Activated CD8-positive, alpha-beta T cell treated with anti-CD3 and anti-CD28 coated beads, Interleukin-2, amount 10 ng/mL, durations not matched to agents 7 days and 5 days (primary cell): ENCODE measurements at regions not wholly inside any gene's neighbourhood (a gene's known extent, or its start where the extent isn't known, plus 50 kb on each side); places are given as distances from the start of the nearest gene placed in this dataset.
"Not testable (repeated sequence)": the region's sequence is repeated elsewhere in the genome, so short reads cannot be mapped to it uniquely, and the experiment has no call there.

Experiments
- ATAC-seq: fragments of 150-1000 bp; cut with Tn5 transposase; one replicate; pipeline ENCODE4 v1.10.0; 2021; ENCODE audit warnings: moderate library complexity
- CTCF ChIA-PET: fragments of 350-600 bp; sonication (Branson Sonifier 250); formaldehyde crosslinking; loops from one replicate; lab custom pipeline; 2021; ENCODE audit warnings: antibody characterized with exemption; lab: Charles Lee
- POLR2A ChIA-PET: fragments of 350-600 bp; sonication (Branson Sonifier 250); formaldehyde crosslinking; loops from one replicate; lab custom pipeline; 2021; ENCODE audit warnings: antibody characterized with exemption; lab: Charles Lee
- DNase-seq: peaks from one replicate; pipeline ENCODE4 v3.0.0-alpha.2; 2020
- H3K27ac Mint-ChIP-seq: one replicate; pipeline ENCODE4 v1.8.0; 2021; ENCODE audit warnings: mild to moderate bottlenecking, mixed read lengths
- H3K27me3 Mint-ChIP-seq: one replicate; pipeline ENCODE4 v1.8.0; 2021; ENCODE audit warnings: low read depth, mixed read lengths
- H3K36me3 Mint-ChIP-seq: one replicate; pipeline ENCODE4 v1.8.0; 2021; ENCODE audit warnings: low read depth, mixed read lengths
- H3K4me1 Mint-ChIP-seq: one replicate; pipeline ENCODE4 v1.8.0; 2021; ENCODE audit warnings: low read depth, mixed read lengths
- H3K4me3 Mint-ChIP-seq: one replicate; pipeline ENCODE4 v1.8.0; 2021; ENCODE audit warnings: mild to moderate bottlenecking, mixed read lengths
- H3K9me3 Mint-ChIP-seq: one replicate; pipeline ENCODE4 v1.8.0; 2022; ENCODE audit warnings: mixed read lengths; ENCODE audit not compliant: insufficient read depth

DNA sequence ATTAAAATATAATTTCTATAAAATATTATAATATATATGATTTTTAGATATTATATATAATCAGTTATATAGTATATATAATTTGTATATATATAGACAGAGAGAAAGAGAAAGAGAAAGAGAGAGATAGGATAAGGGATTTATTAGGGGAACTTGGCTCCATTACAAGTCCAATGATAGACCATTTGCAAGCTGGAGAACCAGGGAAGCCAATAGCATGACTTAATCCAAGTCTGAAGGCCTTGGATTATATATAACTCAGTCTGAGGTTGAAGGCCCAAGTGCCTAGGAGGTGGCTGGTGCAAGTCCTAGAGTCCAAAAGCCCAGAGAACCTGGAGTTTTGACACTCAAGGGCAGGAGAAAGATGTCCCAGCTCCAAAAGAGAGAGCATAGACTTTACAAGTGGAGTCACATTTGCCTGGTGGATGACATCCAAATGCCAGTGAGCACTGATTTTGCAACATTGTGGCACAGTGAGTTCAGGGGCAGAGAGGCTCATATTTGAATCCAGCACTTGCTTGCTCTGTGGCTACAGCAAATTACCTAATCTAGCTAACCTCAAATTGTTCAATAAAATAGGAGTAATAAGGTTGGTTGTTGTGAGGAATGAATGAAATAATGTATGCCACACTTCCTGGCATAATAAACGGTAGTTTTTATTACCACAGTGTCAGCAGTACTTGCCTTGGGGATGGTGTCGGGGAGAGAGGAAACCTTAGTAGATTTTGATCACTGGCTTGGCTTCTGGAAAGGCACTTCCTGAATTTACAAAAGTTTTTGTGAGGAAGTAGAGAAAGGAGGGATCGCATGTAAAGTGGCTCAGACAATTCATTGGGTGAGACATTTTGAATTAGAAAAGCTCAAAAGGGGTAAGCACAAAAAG is 69.6 kb upstream of the CD28 start:
- Mint-ChIP-seq H3K27ac (peak overlapping the region; percentile 47), H3K9me3 (no peaks in the 10 kb centered on the region), H3K27me3 (no peaks in the 10 kb centered on the region), H3K4me3 (peak overlapping the region; percentile 7), H3K4me1 (peaks cover 20% of the 10 kb centered on the region), H3K36me3 (no peaks in the 10 kb centered on the region)
- ATAC-seq (peak; percentile 19), DNase-seq (no peak)
- ChIA-PET CTCF (interaction anchor here (1.1 to 1.2 kb wide), 3 partner anchors 10 to 178 kb away, joined by 3 read pairs; no protein-coding TSS in a partner anchor), POLR2A (interaction anchor here (0.6 to 1.2 kb wide), 2 partner anchors 103 to 107 kb away, joined by 3 read pairs; no protein-coding TSS in a partner anchor)

DNA sequence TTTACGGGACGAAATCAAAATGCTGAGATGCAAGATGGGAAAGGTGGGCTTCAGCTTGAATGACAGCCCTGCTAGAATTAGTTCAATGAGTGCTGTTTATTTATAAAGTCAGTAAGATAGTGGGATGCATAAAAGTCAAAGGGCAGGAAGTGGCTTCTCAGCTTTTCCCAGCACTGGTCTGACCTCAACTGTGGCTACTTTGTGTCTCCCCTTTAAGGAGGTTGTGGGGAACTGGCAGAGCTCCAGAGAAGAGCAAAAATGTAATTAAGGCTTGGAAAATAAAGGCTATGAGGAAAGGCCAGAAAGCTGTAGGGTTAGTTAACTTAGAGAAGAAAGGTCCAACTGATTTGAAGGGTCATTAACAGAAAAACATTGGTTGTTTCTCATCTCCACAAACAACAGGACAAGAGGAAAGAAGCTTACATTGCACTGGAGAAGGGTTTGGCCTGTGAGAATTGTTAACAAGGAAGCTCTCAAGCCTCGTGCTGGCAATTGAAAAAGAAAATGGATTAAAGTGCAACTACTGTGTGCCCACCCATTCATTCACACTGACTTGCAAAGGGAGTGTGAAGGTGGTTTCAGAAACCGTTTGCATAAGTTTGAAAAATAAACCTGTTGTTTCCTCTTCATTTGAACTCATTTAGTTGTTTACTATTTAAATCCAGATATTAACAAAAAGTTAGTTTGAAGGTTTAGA is 68.8 kb upstream of the CD28 start:
- Mint-ChIP-seq H3K27me3 (no peaks in the 10 kb centered on the region), H3K27ac (peak overlapping the region; percentile 47), H3K4me1 (peaks cover 20% of the 10 kb centered on the region), H3K4me3 (peak overlapping the region; percentile 7), H3K36me3 (no peaks in the 10 kb centered on the region), H3K9me3 (no peaks in the 10 kb centered on the region)
- ChIA-PET POLR2A (interaction anchor here (0.6 to 1.2 kb wide), 3 partner anchors 35 to 106 kb away, joined by 3 read pairs; no protein-coding TSS in a partner anchor), CTCF (interaction anchor here (1.1 to 1.2 kb wide), 3 partner anchors 11 to 178 kb away, joined by 3 read pairs; no protein-coding TSS in a partner anchor)
- peak; percentile 69 for ATAC-seq
- peak; percentile 51 for DNase-seq

DNA sequence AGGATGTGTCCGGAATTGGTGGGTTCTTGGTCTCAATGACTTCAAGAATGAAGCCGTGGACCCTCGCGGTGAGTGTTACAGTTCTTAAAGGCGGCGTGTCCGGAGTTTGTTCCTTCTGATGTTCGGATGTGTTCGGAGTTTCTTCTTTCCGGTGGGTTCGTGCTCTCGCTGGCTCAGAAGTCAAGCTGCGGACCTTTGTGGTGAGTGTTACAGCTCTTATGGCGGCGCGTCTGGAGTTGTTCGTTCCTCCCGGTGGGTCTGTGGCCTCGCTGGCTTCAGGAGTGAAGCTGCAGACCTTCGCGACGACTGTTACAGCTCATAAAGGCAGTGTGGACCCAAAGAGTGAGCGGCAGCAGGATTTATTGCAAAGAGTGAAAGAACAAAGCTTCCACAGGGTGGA is 64.6 kb upstream of the CD28 start:
- CTCF ChIA-PET = not testable (repeated sequence)
- POLR2A ChIA-PET = interaction anchor here (0.7 kb wide), 1 partner anchor 35 kb away, joined by 3 read pairs; no protein-coding TSS in a partner anchor

DNA sequence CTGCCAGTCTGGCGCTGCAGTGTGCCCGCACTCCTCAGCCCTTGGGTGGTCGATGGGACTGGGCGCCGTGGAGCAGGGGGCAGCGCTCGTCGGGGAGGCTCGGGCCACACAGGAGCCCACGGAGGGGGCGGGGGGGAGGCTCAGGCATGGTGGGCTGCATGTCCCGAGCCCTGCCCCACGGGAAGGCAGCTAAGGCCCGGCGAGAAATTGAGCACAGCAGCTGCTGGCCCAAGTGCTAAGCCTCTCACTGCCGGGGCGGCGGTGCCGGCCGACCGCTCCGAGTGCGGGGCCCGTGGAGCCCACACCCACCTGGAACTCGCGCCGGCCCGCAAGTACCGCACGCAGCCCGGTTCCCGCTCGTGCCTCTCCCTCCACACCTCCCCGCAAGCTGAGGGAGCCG is 63.6 kb upstream of the CD28 start:
- CTCF ChIA-PET, POLR2A ChIA-PET, ATAC-seq, H3K27me3 Mint-ChIP-seq, H3K27ac Mint-ChIP-seq, H3K9me3 Mint-ChIP-seq, DNase-seq, H3K36me3 Mint-ChIP-seq, H3K4me3 Mint-ChIP-seq, H3K4me1 Mint-ChIP-seq: not testable (repeated sequence)

More for the DNA sequence above, 64.6 kb upstream of the CD28 start:
- H3K27me3 Mint-ChIP-seq, H3K36me3 Mint-ChIP-seq, H3K4me3 Mint-ChIP-seq, H3K27ac Mint-ChIP-seq, H3K9me3 Mint-ChIP-seq, ATAC-seq, DNase-seq: not testable (repeated sequence)
- H3K4me1 Mint-ChIP-seq = peaks cover 16% of the 10 kb centered on the region

DNA sequence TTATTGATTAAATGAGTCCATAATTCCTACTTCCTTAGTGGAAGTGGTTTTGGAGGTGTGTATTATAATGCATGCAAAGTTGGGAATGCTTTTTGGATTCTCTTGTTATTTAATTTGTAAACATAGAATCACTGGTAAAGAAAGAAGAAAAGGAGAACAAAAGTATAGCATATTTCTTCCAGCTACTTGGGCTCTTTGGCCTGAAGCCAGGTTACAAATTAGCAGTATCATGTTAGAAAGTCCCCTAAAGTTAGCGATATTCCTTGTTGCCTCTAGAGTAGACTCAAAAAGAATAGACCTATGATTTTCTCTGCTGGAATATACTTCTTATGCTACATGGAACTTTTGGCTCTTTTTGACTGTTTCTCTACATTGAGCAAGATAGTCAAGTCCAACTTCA is 60.6 kb upstream of the CD28 start:
- H3K36me3 Mint-ChIP-seq = no peaks in the 10 kb centered on the region
- ATAC-seq = no peak
- no peak overlapping the region for H3K4me3 Mint-ChIP-seq
- no peak for DNase-seq
- H3K27ac Mint-ChIP-seq = no peak overlapping the region
- no peaks in the 10 kb centered on the region for H3K4me1 Mint-ChIP-seq
- ChIA-PET POLR2A (no interaction called here), CTCF (no interaction called here)
- H3K9me3 Mint-ChIP-seq = no peaks in the 10 kb centered on the region
- no peaks in the 10 kb centered on the region for H3K27me3 Mint-ChIP-seq

DNA sequence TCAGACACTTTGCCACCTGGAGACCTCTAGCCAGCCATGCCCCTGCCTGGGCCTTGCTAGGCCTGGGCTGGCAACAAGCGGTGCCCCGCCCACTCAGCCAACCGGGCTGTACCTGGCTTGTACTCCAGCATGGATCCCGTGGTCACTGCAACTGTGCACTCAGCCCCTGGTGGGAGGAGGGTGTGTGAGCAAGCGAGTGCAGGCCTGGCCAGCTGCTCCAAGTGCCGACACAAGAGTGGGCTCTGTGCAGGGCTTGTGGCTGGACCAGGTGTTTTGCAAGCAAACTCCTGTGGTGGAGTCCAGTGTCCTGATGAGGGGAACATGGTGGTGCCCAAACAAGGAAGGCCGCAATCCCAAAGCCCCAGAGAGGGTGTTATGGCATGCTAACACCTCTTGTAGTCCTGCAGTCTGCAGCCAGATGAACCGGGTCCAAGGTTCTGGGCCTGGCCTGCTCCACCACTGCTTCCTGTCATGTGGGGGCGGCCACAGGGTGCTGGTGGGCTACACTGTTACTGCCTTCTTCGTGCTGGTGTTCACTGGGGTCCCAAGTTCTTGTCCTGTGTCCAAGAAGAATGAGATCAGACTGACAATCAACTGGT is 60.1 kb upstream of the CD28 start:
- CTCF ChIA-PET = no interaction called here
- H3K4me3 Mint-ChIP-seq = no peak overlapping the region
- DNase-seq = no peak

DNA sequence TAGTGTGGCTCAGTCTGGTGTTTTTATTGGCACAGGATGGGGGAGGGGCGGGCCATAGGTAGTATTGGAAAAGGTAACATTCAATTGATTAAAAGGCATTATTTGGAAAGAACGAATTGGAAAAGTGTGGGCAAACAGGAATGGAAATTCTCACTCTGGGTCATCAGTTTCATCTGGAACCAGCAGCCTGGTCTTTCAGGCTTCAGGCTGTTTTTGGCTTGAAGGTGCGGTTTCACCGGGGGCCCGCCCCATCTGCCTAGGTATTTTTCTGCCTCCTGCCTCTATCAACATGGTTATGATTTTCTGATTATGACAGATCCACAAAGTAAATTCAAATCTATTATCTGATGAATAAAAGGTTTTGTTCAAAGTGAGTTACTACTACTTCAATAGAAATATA is 59.5 kb upstream of the CD28 start:
- no peaks in the 10 kb centered on the region for H3K36me3 Mint-ChIP-seq
- H3K27ac Mint-ChIP-seq = no peak overlapping the region
- DNase-seq (no peak), ATAC-seq (no peak)
- POLR2A ChIA-PET = no interaction called here
- H3K27me3 Mint-ChIP-seq = no peaks in the 10 kb centered on the region
- CTCF ChIA-PET = no interaction called here
- no peaks in the 10 kb centered on the region for H3K9me3 Mint-ChIP-seq
- H3K4me1 Mint-ChIP-seq = peaks cover 2% of the 10 kb centered on the region
- no peak overlapping the region for H3K4me3 Mint-ChIP-seq

More for the DNA sequence above, 60.1 kb upstream of the CD28 start:
- Mint-ChIP-seq H3K4me1 (peaks cover 1% of the 10 kb centered on the region), H3K27ac (no peak overlapping the region), H3K27me3 (no peaks in the 10 kb centered on the region), H3K36me3 (no peaks in the 10 kb centered on the region), H3K9me3 (no peaks in the 10 kb centered on the region)
- POLR2A ChIA-PET = no interaction called here
- ATAC-seq = no peak

DNA sequence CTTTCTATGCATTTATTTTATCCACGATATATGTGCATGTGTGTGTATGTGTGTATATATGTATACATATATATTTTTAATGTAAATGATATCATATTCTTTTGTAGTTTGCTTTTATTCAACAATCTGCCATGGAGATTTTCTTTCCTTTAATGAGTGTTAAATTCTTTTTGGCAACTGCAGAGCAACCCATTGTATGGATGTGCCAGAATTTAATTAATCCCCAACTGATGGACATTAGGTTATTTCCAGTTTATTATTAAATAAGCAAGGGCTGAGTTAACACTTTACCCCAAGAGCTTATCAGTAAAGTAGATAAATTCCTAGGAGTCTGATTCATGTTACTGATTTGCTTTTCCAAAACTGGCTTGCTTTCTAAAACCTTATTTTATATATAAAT is 58.9 kb upstream of the CD28 start:
- Mint-ChIP-seq H3K9me3 (no peaks in the 10 kb centered on the region), H3K36me3 (no peaks in the 10 kb centered on the region), H3K4me1 (peaks cover 2% of the 10 kb centered on the region), H3K27me3 (no peaks in the 10 kb centered on the region), H3K27ac (no peak overlapping the region), H3K4me3 (no peak overlapping the region)
- ChIA-PET CTCF (no interaction called here), POLR2A (no interaction called here)
- DNase-seq (no peak), ATAC-seq (no peak)

DNA sequence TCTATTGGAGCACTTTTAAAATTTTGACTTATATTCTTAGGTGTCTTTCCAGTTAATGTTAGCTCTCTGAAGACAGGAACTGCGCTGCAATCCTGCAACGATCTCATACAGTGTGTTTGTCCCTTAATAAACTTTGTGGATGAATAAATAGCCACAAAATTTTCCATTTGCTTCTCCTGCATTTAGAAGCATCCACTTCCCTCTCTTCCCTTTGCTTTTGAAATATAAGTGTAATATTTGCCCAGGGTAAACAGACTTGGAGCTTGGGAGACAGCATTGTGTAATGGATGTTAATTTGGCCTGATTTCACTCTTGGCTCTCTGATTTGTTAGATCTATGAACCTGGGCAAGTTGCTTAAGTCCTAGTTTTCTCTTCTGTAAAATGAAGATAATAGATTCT is 58.2 kb upstream of the CD28 start:
- Mint-ChIP-seq H3K4me1 (peaks cover 2% of the 10 kb centered on the region), H3K27me3 (no peaks in the 10 kb centered on the region), H3K4me3 (no peak overlapping the region), H3K36me3 (no peaks in the 10 kb centered on the region), H3K9me3 (no peaks in the 10 kb centered on the region), H3K27ac (no peak overlapping the region)
- no peak for DNase-seq
- no peak for ATAC-seq
- ChIA-PET CTCF (interaction anchor here (0.8 to 1.4 kb wide), 2 partner anchors 93 to 167 kb away, joined by 3 to 4 read pairs; no protein-coding TSS in a partner anchor), POLR2A (interaction anchor here (1.0 kb wide), 1 partner anchor 103 kb away, joined by 3 read pairs; no protein-coding TSS in a partner anchor)

DNA sequence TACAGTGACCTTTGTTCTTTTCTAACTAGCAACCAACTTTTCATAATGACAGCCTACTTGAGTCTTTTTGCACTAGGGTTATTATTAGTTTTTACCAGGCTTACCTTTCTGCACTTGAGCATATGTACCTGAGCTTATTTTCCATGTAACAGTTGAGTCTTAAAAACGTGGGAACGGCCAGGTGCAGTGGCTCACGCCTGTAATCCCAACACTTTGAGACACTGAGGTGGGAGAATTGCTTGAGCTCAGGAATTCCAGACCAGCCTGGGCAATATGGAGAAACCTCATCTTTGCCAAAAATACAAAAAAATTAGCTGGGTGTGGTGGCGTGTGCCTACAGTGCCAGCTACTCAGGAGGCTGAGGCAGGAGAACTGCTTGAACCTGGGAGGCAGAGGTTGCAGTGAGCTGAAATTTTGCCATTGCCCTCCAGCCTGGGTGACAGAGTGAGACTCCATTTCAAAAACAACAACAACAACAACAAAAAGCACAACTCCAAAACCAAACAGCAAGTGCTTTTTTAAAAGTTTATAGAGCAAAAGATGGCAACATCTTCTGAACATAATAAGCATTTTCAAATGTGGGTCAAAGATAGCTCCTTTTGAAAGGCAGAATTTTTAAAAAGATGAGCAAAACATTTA is 57.1 kb upstream of the CD28 start:
- ChIA-PET POLR2A (interaction anchor here (0.6 to 1.0 kb wide), 2 partner anchors 104 to 209 kb away, joined by 3 to 6 read pairs; no protein-coding TSS in a partner anchor), CTCF (interaction anchor here (0.8 to 1.4 kb wide), 3 partner anchors 92 to 166 kb away, joined by 3 to 5 read pairs (median 4); no protein-coding TSS in a partner anchor)
- Mint-ChIP-seq H3K27ac (no peak overlapping the region), H3K4me3 (no peak overlapping the region), H3K4me1 (peaks cover 2% of the 10 kb centered on the region), H3K9me3 (no peaks in the 10 kb centered on the region), H3K36me3 (no peaks in the 10 kb centered on the region), H3K27me3 (no peaks in the 10 kb centered on the region)
- ATAC-seq (no peak), DNase-seq (no peak)
